ENCODE measurements at regions not wholly inside any gene's neighbourhood (a gene's known extent, or its start where the extent isn't known, plus 50 kb on each side); places are given as distances from the start of the nearest gene placed in this dataset.

GRCh38 chr10:8137726-8138125, 83.2 kb downstream of the GATA3 start:
- no peak for TF ChIP-seq POLR2A (IDR thresholded peaks at IDR 0.05; ENCODE audit: low read depth, low read length)
- no peak for TF ChIP-seq POLR2AphosphoS5 (IDR thresholded peaks at IDR 0.05; ENCODE audit: low read depth, low read length)
- TF ChIP-seq TAF1 (IDR thresholded peaks at IDR 0.05; ENCODE audit: borderline replicate concordance, low read depth, low read length): no peak
